Mucosa of stomach (tissue), 1 donor: ENCODE measurements at regions not wholly inside any gene's neighbourhood (a gene's known extent, or its start where the extent isn't known, plus 50 kb on each side); places are given as distances from the start of the nearest gene placed in this dataset.

ENCODE experiments used
- H3K27me3 ChIP-seq: one replicate; pipeline ENCODE4 v1.7.0; 2013; ENCODE audit warnings: mild to moderate bottlenecking, low read length; ENCODE audit not compliant: control insufficient read depth, insufficient read depth
- H3K36me3 ChIP-seq: one replicate; pipeline ENCODE4 v1.7.0; 2013; ENCODE audit warnings: low read length; ENCODE audit not compliant: control insufficient read depth, insufficient read depth
- H3K4me1 ChIP-seq: one replicate; pipeline ENCODE4 v1.7.0; 2013; ENCODE audit warnings: mild to moderate bottlenecking, low read length; ENCODE audit not compliant: control insufficient read depth, insufficient read depth
- H3K4me3 ChIP-seq: one replicate; pipeline ENCODE4 v1.7.0; 2013; ENCODE audit warnings: low read length
- H3K9ac ChIP-seq: one replicate; pipeline ENCODE4 v1.7.0; 2013; ENCODE audit warnings: mild to moderate bottlenecking, low read length, moderate library complexity
- H3K9me3 ChIP-seq: one replicate; pipeline ENCODE4 v1.7.0; 2013; ENCODE audit warnings: mild to moderate bottlenecking, low read length, moderate library complexity; ENCODE audit not compliant: control insufficient read depth
- donor health status: Pancreatic carcinoma.

DNA sequence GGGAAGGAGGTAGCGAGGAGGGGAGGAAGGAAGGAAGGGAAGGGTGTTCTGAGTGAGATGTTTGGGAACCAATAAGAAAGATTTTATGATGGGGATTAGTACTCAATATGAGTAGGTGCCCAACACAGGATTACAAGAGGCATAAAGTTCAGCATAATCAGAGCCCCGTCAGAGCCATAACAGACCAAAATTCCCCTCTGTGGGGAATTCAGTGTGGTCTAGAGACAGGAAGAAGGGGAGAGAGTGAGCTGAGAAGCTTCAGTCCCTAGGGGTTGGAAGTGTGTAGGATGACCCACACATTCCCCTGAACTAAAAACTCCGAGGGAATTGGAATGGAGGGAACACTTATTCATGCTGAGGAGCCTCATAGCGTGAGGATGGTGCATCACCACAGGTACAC is 160.3 kb upstream of the SASH1 start:
- Histone ChIP-seq H3K36me3 (no peaks in the 10 kb centered on the region), H3K4me3 (no peak overlapping the region), H3K9me3 (no peaks in the 10 kb centered on the region), H3K9ac (no peak overlapping the region), H3K27me3 (no peaks in the 10 kb centered on the region), H3K4me1 (peaks cover 5% of the 10 kb centered on the region)

DNA sequence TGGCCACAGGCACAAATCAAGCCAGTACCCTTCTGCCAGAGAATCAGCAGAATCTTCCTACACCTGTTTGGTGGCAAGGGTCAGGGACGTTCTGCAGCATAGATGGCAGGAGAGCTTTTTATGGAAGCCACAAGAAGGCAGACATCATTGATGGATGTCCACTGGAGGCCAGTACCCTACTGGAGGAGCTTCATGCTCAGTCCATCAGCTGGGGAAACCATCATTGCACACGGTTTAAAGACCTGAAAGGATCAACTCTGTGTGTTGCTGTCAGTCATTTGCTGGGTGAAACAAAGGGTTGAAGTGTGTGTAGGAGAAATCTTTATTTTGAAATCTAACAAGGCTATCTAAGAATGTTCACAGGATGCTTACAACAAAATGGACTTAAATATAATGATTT is 158.9 kb upstream of the SASH1 start:
- Histone ChIP-seq H3K4me1 (peaks cover 16% of the 10 kb centered on the region), H3K27me3 (no peaks in the 10 kb centered on the region), H3K4me3 (no peak overlapping the region), H3K36me3 (no peaks in the 10 kb centered on the region), H3K9me3 (no peaks in the 10 kb centered on the region), H3K9ac (no peak overlapping the region)

DNA sequence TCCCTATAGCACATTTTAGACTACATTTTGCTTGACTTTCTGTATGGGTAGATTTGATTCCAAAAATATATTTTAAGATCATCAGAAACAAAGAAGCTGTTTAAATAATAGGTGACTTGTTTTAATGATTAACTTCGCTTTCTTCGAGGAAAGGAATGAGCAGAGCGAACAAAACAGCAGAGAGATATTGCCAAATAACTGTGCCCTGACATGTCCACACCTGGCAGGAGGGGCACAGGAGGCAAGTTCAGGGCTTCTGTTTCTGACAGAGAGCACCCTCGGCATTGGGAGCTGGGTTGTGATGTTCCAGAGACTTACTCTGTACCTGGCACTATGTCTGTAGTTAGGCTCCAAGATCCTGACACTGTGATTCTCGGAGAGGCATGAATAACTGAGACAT is 155.7 kb upstream of the SASH1 start:
- Histone ChIP-seq H3K9me3 (no peaks in the 10 kb centered on the region), H3K4me1 (peaks cover 36% of the 10 kb centered on the region), H3K36me3 (no peaks in the 10 kb centered on the region), H3K4me3 (no peak overlapping the region), H3K9ac (no peak overlapping the region), H3K27me3 (no peaks in the 10 kb centered on the region)

DNA sequence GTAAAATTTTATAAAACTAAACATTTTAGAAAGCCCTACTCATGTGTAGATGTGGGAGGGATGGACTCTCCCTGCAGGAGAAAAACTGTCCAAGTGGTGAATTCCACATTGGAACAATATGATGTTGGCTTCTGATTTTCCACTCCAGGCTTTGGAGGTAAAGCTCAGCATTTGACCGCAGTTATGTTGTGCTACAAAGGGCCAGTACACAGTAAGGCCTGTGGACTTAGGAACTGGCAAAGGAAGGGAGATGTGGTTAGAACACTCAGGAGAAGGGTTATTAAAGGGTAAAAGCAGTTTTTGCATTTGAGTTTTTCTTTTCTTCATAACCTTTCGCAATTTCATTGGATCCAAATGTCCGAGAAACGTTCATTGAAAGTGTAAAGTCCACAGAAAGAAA is 150.3 kb upstream of the SASH1 start:
- Histone ChIP-seq H3K27me3 (no peaks in the 10 kb centered on the region), H3K4me1 (peaks cover 57% of the 10 kb centered on the region), H3K9ac (no peak overlapping the region), H3K36me3 (no peaks in the 10 kb centered on the region), H3K9me3 (no peaks in the 10 kb centered on the region), H3K4me3 (no peak overlapping the region)

DNA sequence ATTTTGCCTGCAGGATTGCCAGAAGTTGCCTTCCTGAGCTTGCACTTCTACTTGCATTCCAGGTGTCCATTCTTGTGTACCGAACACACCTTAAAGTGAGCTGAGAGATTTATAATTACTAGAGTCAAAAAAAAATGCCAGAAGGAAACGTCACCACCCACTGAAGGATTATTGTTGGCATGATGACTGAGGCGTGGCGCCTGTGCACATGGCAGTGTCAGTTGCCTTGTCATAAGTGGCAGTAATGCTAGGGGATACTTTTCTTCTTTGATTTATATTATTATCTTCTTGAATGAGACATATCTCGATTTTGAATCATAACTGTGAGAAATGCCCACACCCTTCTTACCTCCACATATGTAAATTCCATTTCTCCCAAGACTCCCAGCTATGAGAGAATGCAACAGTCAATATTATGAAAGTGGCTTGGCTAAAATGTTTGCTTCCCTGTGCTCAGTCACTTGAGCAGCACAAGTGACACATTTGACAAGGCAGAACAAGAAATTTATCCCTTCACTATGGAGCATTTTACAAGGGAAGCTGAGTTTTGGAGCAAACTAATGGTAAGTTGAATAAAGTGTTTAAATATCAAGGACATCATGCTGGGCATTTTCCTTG is 149.5 kb upstream of the SASH1 start:
- Histone ChIP-seq H3K4me3 (no peak overlapping the region), H3K36me3 (no peaks in the 10 kb centered on the region), H3K27me3 (no peaks in the 10 kb centered on the region), H3K9me3 (no peaks in the 10 kb centered on the region), H3K4me1 (peaks cover 52% of the 10 kb centered on the region), H3K9ac (no peak overlapping the region)

DNA sequence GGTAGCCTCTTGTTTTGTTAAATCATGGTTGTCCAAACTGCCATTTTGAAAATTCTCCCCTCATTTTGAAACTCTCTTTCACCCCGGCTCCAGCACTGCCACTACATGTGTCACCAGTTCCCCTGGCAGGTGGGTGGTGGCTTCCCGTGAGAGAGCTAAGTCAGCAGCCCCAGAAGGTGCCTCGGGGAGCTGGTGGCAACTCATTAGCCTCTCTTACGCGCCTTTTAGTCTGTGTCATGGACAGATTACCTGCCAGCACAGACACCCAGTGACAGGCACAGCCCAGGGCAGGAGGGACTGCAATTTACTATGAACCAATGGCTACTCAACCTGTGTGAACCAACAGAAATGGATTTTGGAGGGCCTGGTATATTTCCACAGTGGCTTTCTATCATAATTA is 147.1 kb upstream of the SASH1 start:
- Histone ChIP-seq H3K4me3 (no peak overlapping the region), H3K27me3 (no peaks in the 10 kb centered on the region), H3K9ac (no peak overlapping the region), H3K4me1 (peaks cover 35% of the 10 kb centered on the region), H3K9me3 (no peaks in the 10 kb centered on the region), H3K36me3 (no peaks in the 10 kb centered on the region)

DNA sequence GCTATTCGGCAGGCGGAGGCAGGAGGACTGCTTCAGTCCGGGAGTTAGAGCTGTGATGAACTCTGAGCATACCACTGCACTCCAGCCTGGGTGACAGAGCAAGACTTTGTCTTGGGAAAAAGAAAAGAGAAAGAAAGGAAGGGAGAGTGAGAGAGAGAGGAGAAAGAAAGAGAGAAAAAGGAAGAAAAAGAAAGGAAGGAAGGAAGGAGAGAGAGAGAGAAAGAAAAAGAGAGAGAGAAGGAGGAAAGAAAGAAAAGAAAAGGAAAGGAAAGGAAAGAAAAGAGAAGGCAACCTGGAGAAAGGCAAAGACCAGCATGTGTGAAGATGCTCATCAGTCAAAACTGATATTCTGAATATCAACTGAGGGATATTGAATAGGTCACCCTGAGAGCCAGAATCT is 143.1 kb upstream of the SASH1 start:
- Histone ChIP-seq H3K4me3 (no peak overlapping the region), H3K36me3 (no peaks in the 10 kb centered on the region), H3K9ac (no peak overlapping the region), H3K27me3 (no peaks in the 10 kb centered on the region), H3K4me1 (peaks cover 8% of the 10 kb centered on the region), H3K9me3 (no peaks in the 10 kb centered on the region)

DNA sequence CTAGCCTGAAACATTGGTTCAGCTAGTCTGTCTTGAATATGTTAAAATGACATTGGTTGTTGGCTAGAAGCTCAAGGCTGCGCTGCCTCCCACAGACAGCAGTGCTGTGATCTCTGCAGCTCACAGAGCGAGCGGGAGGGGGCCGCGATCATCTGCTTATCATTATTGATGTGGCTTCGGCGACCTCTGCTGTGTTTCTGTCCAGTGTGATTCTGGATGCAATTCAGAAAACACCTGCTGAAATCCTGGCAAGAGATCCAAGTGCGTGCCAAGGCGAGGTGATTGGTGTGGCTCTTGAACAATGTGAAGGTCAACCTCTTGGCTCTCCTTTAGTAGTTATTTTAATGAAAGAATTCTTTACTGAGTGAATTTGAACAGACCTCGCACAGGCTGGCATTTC is 142.3 kb upstream of the SASH1 start:
- no peak overlapping the region for H3K9ac ChIP-seq

DNA sequence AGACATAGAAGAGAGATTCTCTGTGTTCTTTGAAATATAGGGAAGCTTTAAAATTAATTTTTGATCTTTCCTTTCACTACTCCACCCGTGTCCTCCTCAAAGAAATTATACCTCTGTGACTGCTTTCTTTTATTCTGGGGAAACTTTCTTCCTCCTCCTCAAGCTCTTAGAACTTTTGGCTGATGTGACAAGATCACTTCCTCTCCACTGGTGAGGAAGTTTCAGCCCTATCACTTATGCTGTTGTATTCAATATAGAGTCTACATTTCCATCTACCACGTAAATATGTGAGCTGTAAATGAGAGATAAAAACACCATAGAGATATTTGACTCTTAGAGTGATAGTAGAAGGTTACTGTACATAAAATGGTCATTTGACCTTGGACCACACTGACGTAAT is 141.9 kb upstream of the SASH1 start:
- Histone ChIP-seq H3K9me3 (no peaks in the 10 kb centered on the region), H3K27me3 (no peaks in the 10 kb centered on the region), H3K4me3 (no peak overlapping the region), H3K9ac (no peak overlapping the region), H3K36me3 (no peaks in the 10 kb centered on the region), H3K4me1 (peaks cover under 1% of the 10 kb centered on the region)

More for the DNA sequence above, 142.3 kb upstream of the SASH1 start:
- H3K4me1 ChIP-seq = peaks cover 6% of the 10 kb centered on the region
- no peaks in the 10 kb centered on the region for H3K36me3 ChIP-seq
- H3K4me3 ChIP-seq = no peak overlapping the region
- no peaks in the 10 kb centered on the region for H3K27me3 ChIP-seq
- H3K9me3 ChIP-seq = no peaks in the 10 kb centered on the region

DNA sequence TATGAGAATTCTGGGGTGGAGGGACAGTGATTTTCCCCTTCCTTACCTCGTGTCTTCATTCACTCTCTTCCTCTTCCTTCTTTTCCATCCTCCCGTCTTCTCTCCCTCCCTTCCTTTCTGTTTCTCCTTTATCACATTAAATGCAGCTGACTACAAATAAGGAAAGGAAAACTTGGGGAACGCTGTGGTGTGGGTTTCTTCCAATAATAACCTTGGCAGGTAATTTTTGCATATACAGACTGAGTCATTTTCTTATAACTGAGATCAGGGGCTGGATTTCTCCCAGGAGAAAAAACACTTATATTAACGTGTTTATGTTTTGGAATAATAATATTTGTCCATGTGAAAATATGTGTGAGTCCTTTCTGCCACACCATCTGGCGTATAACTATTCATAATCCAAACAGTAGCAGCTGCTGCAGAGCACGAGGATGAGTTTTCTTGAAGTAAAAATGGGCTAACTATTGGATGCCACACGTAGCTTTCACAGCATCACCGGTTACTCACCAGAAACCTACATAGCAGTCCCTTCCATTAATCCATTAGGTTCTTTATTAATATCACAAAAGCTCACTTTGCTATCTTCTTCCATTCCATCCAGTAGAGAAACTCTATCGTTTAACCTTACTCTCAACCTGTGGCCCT is 139.2 kb upstream of the SASH1 start:
- H3K9me3 ChIP-seq = no peaks in the 10 kb centered on the region
- no peaks in the 10 kb centered on the region for H3K4me1 ChIP-seq
- H3K4me3 ChIP-seq = no peak overlapping the region
- no peaks in the 10 kb centered on the region for H3K36me3 ChIP-seq
- H3K9ac ChIP-seq = no peak overlapping the region
- no peaks in the 10 kb centered on the region for H3K27me3 ChIP-seq

DNA sequence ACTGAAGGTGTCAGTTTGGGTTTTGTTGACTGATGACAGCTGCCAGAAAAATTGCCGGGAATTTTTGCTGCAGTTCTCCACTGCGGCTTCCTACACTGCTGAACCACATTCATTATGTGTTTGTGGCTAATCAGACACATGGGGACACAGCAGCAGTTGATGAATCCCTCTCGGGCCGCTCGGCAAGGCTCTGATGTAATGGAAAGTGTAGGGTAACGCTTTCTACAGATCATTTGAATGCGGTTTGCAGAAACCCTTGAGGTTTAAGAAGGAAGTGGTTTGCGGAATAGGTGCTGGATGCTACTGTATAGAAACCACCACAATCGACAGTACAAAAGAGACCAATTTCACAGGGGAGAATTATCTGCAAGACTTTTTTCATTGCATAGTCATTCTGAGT is 138.7 kb upstream of the SASH1 start:
- H3K4me1 ChIP-seq = no peaks in the 10 kb centered on the region
- H3K9me3 ChIP-seq = no peaks in the 10 kb centered on the region
- no peaks in the 10 kb centered on the region for H3K36me3 ChIP-seq
- no peaks in the 10 kb centered on the region for H3K27me3 ChIP-seq
- H3K9ac ChIP-seq = no peak overlapping the region
- H3K4me3 ChIP-seq = no peak overlapping the region

DNA sequence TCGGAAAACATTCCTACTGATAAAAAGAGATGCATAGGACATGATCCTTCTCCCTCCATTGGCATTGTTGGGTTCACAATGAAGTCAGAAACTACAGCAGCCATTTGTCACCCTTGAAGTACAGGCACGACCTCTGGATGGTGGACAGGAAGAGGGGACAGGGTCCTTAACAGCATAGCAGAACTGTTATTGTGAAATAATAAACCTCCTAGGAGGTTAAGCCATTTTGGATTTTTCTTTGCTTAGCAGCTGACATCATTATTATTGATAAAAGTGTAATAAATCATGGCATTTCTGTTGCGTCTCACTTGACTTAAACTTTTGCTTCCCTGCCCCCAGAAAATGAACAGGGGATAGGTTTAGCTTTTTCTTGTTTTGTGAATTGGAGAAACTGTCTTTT is 134.3 kb upstream of the SASH1 start:
- no peaks in the 10 kb centered on the region for H3K27me3 ChIP-seq
- H3K4me1 ChIP-seq = no peaks in the 10 kb centered on the region
- no peaks in the 10 kb centered on the region for H3K9me3 ChIP-seq
- H3K36me3 ChIP-seq = no peaks in the 10 kb centered on the region
- no peak overlapping the region for H3K9ac ChIP-seq
- no peak overlapping the region for H3K4me3 ChIP-seq
